Chondrocyte (in vitro differentiated cells): ENCODE measurements at regions not wholly inside any gene's neighbourhood (a gene's known extent, or its start where the extent isn't known, plus 50 kb on each side); places are given as distances from the start of the nearest gene placed in this dataset.
A peak's percentile ranks its signal among the peaks of the same experiment; 100 is the strongest.

Source experiments
- DNase-seq: peaks from one replicate; pipeline ENCODE4 v3.0.0; 2021; ENCODE audit warnings: mixed read lengths, low spot score
- H3K27ac Mint-ChIP-seq: one replicate; pipeline ENCODE4 v1.8.0; 2021; ENCODE audit warnings: mild to moderate bottlenecking, moderate library complexity, mixed read lengths; ENCODE audit not compliant: unreplicated experiment
- H3K27me3 Mint-ChIP-seq: 2 replicates; pipeline ENCODE4 v1.8.0; 2021; ENCODE audit warnings: low read depth, mixed read lengths
- H3K36me3 Mint-ChIP-seq: 2 replicates; pipeline ENCODE4 v1.8.0; 2021; ENCODE audit warnings: low read depth, mixed read lengths
- H3K4me1 Mint-ChIP-seq: 2 replicates; pipeline ENCODE4 v1.8.0; 2021; ENCODE audit warnings: low read depth, mild to moderate bottlenecking, mixed read lengths
- H3K4me3 Mint-ChIP-seq: one replicate; pipeline ENCODE4 v1.8.0; 2021; ENCODE audit warnings: mild to moderate bottlenecking, moderate library complexity, mixed read lengths; ENCODE audit not compliant: unreplicated experiment
- H3K9me3 Mint-ChIP-seq: 2 replicates; pipeline ENCODE4 v1.8.0; 2021; ENCODE audit warnings: low read depth, mixed read lengths
- TF ChIP-seq, protein P1 (sequence below): fragments of 200-600 bp; sonication (generic); IDR thresholded peaks from 2 replicates; pipeline ENCODE4 v1.5.0; 2021; ENCODE audit warnings: antibody characterized with exemption, mild to moderate bottlenecking, moderate library complexity

DNA sequence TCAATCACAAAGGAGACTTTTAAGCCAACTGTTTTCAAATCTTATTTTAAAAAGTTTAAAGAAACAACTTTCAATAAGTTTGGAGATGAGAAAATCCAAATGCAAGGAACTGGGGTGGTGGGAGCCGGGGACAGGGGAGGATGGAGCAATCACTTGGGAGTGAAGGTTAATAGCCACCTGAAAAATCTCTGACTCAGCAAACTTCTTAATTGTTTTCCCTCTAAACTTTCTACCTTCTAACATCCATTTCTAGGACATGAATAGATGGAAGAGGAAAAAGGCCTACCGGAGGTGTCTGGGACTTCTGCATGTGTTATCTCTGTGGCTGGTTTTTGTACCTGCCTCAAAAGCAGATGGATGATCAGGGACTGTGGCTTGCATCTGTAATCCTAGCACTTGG, 360.6 kb downstream of the OSTF1 start:
- DNase-seq = no peak
- Mint-ChIP-seq H3K4me3 (no peak overlapping the region), H3K27me3 (no peaks in the 10 kb centered on the region), H3K4me1 (peaks cover 77% of the 10 kb centered on the region), H3K27ac (no peak overlapping the region), H3K36me3 (peaks cover 3% of the 10 kb centered on the region), H3K9me3 (peaks cover 5% of the 10 kb centered on the region)
- TF ChIP-seq, protein P1, sequence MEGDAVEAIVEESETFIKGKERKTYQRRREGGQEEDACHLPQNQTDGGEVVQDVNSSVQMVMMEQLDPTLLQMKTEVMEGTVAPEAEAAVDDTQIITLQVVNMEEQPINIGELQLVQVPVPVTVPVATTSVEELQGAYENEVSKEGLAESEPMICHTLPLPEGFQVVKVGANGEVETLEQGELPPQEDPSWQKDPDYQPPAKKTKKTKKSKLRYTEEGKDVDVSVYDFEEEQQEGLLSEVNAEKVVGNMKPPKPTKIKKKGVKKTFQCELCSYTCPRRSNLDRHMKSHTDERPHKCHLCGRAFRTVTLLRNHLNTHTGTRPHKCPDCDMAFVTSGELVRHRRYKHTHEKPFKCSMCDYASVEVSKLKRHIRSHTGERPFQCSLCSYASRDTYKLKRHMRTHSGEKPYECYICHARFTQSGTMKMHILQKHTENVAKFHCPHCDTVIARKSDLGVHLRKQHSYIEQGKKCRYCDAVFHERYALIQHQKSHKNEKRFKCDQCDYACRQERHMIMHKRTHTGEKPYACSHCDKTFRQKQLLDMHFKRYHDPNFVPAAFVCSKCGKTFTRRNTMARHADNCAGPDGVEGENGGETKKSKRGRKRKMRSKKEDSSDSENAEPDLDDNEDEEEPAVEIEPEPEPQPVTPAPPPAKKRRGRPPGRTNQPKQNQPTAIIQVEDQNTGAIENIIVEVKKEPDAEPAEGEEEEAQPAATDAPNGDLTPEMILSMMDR = no peak

DNA sequence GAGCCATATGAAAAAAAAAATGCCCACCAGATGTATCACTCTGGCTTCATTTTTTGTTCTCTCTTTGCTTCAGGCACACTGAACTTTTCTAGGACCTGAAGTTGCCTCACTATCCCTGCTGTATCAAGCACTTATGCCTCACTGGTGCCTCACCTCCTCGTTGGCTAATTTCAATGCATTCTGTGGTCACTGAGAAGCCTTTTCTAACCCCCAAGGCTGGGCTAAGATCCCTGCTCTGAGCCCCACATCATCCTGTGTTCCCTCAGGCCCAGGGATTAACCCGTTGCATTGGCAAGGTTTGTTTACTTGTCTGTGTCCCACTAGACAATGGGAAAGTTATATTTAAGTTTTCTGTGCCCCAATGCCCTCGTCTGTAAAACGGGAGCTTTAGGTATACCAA, 362.7 kb downstream of the OSTF1 start:
- peak overlapping the region; percentile 76 for H3K27ac Mint-ChIP-seq
- H3K27me3 Mint-ChIP-seq = no peaks in the 10 kb centered on the region
- TF ChIP-seq, protein P1 = no peak
- DNase-seq = no peak
- H3K36me3 Mint-ChIP-seq = no peaks in the 10 kb centered on the region
- H3K4me3 Mint-ChIP-seq = no peak overlapping the region
- H3K4me1 Mint-ChIP-seq = peaks cover 78% of the 10 kb centered on the region
- H3K9me3 Mint-ChIP-seq = no peaks in the 10 kb centered on the region

- Mint-ChIP-seq H3K4me3 (no peak overlapping the region), H3K27ac (peak overlapping the region; percentile 76), H3K27me3 (no peaks in the 10 kb centered on the region), H3K4me1 (peaks cover 82% of the 10 kb centered on the region), H3K36me3 (no peaks in the 10 kb centered on the region), H3K9me3 (no peaks in the 10 kb centered on the region)
- TF ChIP-seq, protein P1 = no peak
- no peak for DNase-seq
Observed at GRCh38 chr9:75451505-75451904, 363.2 kb downstream of the OSTF1 start.

DNA sequence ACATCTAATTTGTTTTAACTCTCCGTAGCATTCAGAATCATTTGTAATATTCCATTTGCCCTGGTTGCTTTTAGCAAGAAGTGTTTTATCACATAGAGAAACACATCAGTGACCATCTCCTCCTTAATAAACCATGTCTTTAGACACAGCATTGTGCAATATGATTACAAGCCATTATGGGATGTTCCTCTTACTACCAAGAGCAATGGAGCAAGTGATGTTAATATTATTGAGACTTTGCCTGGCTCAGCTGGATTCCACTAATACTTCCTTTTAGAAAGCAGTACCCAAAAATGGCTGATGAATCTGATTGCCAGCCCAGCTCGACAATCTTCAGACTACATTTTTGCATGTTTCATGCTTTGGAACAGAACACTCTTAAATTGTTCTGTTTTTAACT, 364.2 kb downstream of the OSTF1 start:
- H3K27ac Mint-ChIP-seq = no peak overlapping the region
- H3K9me3 Mint-ChIP-seq = no peaks in the 10 kb centered on the region
- H3K36me3 Mint-ChIP-seq = no peaks in the 10 kb centered on the region
- no peak overlapping the region for H3K4me3 Mint-ChIP-seq
- TF ChIP-seq, protein P1 = no peak
- no peak for DNase-seq
- H3K27me3 Mint-ChIP-seq = no peaks in the 10 kb centered on the region
- peaks cover 83% of the 10 kb centered on the region for H3K4me1 Mint-ChIP-seq

GRCh38 chr9:75454043-75454442, 365.7 kb downstream of the OSTF1 start:
- H3K4me1 Mint-ChIP-seq = peaks cover 68% of the 10 kb centered on the region
- TF ChIP-seq, protein P1 = no peak
- H3K4me3 Mint-ChIP-seq = no peak overlapping the region
- H3K36me3 Mint-ChIP-seq = no peaks in the 10 kb centered on the region
- H3K27ac Mint-ChIP-seq = no peak overlapping the region
- no peaks in the 10 kb centered on the region for H3K9me3 Mint-ChIP-seq
- DNase-seq = no peak
- H3K27me3 Mint-ChIP-seq = no peaks in the 10 kb centered on the region
